Brain microvascular endothelial cell (primary cell): ENCODE measurements at regions not wholly inside any gene's neighbourhood (a gene's known extent, or its start where the extent isn't known, plus 50 kb on each side); places are given as distances from the start of the nearest gene placed in this dataset.

ENCODE experiments used
- DNase-seq: peaks from one replicate; pipeline ENCODE4 v3.0.0-alpha.2; 2020
- H3K27ac ChIP-seq: fragments of 250-450 bp; sonication (Bioruptor Pico); 2 replicates; pipeline ENCODE4 v1.5.1; 2020; ENCODE audit warnings: mild to moderate bottlenecking, moderate library complexity
- H3K27me3 ChIP-seq: fragments of 250-450 bp; sonication (Bioruptor Pico); replicated peaks from 2 replicates; pipeline ENCODE4 v1.5.1; 2020; ENCODE audit warnings: mild to moderate bottlenecking
- H3K36me3 ChIP-seq: fragments of 250-450 bp; sonication (Bioruptor Pico); replicated peaks from 2 replicates; pipeline ENCODE4 v1.5.1; 2020; ENCODE audit warnings: mild to moderate bottlenecking
- H3K4me3 ChIP-seq: 2 replicates; pipeline ENCODE4 v1.5.1; 2011; ENCODE audit warnings: low read depth, mild to moderate bottlenecking, control low read depth, low read length, moderate library complexity
- in situ Hi-C: cut with HindIII; loops from 2 replicates; pipeline ENCODE4 v1.10.0; 2017; ENCODE audit warnings: low sequenced_read_pairs, low pct_ligation_motif_present
- TF ChIP-seq, protein P1 (sequence below): IDR thresholded peaks from 2 replicates; pipeline ENCODE4 v1.5.1; 2011; ENCODE audit warnings: low read depth, mild to moderate bottlenecking, moderate library complexity, low read length, control low read depth, inconsistent platforms; ENCODE audit errors: missing control alignments

DNA sequence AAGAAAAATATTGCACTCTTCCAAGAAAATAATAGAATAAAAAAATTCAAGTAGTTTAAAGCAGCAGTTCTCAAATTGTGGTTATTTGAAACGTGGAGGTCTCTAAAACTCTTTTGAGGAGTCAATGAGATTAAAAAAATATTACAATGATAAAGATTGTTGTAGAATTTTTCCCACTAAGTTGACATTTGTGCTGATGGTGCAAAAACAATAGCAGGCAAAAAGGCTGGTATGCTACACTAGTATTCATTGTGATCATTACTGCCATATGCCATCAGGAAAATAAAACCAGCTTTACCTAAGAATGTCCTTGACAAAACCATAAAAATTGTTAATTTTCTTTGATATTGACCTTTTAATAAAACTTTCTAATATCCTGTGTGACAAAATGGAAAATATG lies 505.2 kb upstream of the ANO5 start:
- DNase-seq: no peak
- in situ Hi-C loops: no loop called here
- TF ChIP-seq, protein P1, sequence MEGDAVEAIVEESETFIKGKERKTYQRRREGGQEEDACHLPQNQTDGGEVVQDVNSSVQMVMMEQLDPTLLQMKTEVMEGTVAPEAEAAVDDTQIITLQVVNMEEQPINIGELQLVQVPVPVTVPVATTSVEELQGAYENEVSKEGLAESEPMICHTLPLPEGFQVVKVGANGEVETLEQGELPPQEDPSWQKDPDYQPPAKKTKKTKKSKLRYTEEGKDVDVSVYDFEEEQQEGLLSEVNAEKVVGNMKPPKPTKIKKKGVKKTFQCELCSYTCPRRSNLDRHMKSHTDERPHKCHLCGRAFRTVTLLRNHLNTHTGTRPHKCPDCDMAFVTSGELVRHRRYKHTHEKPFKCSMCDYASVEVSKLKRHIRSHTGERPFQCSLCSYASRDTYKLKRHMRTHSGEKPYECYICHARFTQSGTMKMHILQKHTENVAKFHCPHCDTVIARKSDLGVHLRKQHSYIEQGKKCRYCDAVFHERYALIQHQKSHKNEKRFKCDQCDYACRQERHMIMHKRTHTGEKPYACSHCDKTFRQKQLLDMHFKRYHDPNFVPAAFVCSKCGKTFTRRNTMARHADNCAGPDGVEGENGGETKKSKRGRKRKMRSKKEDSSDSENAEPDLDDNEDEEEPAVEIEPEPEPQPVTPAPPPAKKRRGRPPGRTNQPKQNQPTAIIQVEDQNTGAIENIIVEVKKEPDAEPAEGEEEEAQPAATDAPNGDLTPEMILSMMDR: no peak
- Histone ChIP-seq H3K36me3 (no peaks in the 10 kb centered on the region), H3K27ac (no peak overlapping the region), H3K4me3 (no peak overlapping the region), H3K27me3 (no peaks in the 10 kb centered on the region)

DNA sequence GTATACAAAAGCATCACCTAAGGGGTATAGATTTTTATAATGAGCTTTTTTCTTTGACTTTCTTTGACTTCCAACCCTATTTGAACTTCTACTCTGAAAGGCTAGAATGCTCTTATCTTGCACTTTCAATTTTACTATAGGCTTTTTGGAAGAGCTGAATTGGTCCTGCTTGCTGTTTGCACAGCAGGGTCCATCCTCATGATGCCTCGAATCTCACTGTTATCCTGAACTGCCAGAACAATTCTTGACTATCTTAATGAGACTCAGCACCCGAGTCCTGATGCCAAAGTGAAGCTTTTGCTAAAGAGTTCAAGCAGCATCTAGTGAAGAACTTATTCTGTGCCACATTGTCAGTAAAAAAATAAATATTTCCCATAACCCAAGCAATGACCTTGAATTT lies 488.3 kb upstream of the ANO5 start:
- no peak for DNase-seq
- Histone ChIP-seq H3K27me3 (no peaks in the 10 kb centered on the region), H3K4me3 (no peak overlapping the region), H3K27ac (no peak overlapping the region), H3K36me3 (no peaks in the 10 kb centered on the region)
- in situ Hi-C loops: no loop called here
- TF ChIP-seq, protein P1: no peak

DNA sequence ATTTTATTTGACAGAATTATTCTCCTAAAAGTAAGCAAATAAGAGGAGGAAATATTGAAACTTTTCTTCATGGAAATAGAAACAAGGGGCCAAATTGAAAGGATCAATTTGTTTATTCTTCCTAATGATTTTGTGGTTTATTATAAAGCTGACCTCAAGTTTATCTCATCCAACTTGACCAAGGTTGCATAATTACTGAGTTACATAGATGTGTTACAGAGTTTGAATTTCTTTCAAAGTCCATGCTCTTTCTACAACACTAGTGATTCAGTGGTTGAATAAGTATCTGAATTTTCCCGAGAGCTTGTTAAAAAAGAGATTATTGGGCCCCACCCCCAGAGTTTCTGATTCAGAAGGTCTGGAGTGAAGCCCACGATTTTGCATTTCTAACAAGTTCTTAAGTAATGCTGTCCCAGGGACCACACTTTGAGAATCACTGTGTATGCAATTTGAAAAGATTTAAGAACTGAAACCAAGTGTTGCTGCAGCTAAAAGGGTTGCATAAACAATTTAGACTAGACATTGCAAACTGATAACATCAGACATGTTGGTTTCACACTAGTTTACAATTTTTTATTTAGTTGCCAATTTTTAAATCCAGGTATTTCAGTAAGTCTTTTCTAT lies 485.7 kb upstream of the ANO5 start:
- TF ChIP-seq, protein P1: no peak
- no peak overlapping the region for H3K4me3 ChIP-seq
- in situ Hi-C loops: no loop called here
- H3K27ac ChIP-seq: no peak overlapping the region
- H3K36me3 ChIP-seq: no peaks in the 10 kb centered on the region
- no peaks in the 10 kb centered on the region for H3K27me3 ChIP-seq
- no peak for DNase-seq

DNA sequence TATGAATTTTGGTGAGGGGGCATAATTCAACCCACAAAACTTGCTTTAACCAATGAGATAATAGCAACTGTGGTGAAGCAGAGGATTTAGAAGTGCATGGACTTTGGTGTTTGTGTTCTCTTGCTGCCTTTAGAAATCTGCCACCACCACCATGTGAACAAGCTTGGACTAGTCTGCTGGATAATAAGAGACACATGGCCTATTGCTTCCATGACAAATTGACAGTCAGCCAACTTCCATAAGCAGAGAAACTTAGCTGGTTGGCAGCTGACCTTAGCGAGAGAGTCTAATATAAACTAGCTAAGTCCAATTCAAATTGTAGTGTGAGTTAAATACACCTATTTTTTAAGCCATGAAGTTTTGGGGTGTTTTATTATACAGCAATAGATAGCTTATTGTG lies 482.1 kb upstream of the ANO5 start:
- DNase-seq: no peak
- Histone ChIP-seq H3K36me3 (no peaks in the 10 kb centered on the region), H3K4me3 (no peak overlapping the region), H3K27ac (no peak overlapping the region), H3K27me3 (no peaks in the 10 kb centered on the region)
- in situ Hi-C loops: no loop called here
- TF ChIP-seq, protein P1: no peak

DNA sequence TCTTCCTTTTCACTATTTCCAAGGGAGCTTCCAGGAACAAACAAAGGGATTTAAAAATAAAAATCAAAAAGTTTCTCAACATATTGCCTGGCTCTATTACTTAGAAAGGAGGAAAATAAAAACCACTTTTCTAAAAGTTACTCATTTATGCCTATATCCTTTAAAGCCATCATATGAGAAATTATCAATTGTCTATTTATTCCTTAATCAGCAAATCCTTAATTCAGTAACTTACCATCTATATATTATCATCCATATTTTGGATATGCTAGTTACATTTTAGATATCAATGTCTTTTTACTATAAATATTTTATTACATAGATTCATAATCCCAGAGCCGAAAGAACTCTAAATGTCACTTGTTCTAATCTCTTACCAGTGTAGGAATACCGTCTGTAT lies 481.5 kb upstream of the ANO5 start:
- no peak for DNase-seq
- TF ChIP-seq, protein P1: no peak
- Histone ChIP-seq H3K27me3 (no peaks in the 10 kb centered on the region), H3K4me3 (no peak overlapping the region), H3K27ac (no peak overlapping the region), H3K36me3 (no peaks in the 10 kb centered on the region)
- in situ Hi-C loops: no loop called here

DNA sequence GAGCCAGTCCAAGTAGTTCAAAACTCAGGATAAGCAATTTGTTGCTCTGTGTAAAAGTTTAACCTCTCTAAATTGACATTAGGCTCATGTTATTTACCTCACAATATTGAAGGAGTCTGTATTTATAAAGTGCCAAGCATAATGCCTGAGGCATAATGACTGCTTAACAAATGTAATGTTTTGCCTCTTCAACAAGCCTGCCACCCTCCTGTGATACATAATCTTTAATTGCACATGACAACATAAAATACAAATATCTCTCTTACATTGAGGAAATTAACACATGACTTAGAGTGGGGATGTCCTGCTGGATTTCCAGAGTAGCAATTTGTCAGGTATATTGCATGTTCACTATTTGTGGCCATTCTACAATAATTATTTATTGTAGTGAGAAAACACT lies 469.2 kb upstream of the ANO5 start:
- H3K27ac ChIP-seq: no peak overlapping the region
- H3K36me3 ChIP-seq: no peaks in the 10 kb centered on the region
- H3K27me3 ChIP-seq: no peaks in the 10 kb centered on the region
- DNase-seq: no peak
- in situ Hi-C loops: no loop called here
- H3K4me3 ChIP-seq: no peak overlapping the region
- TF ChIP-seq, protein P1: no peak
